SK-N-MC (cell line): ENCODE measurements at regions not wholly inside any gene's neighbourhood (a gene's known extent, or its start where the extent isn't known, plus 50 kb on each side); places are given as distances from the start of the nearest gene placed in this dataset.

Source experiments
- EZH2 ChIP-seq: fragments of 200-600 bp; sonication (generic); IDR thresholded peaks from one replicate; pipeline ENCODE4 v1.6.1; 2017; ENCODE audit warnings: antibody characterized with exemption
- FOXP2 ChIP-seq: optimal IDR thresholded peaks from 2 replicates; pipeline ENCODE3; 2011; ENCODE audit warnings: mild to moderate bottlenecking, moderate library complexity; ENCODE audit not compliant: insufficient read depth; ENCODE audit errors: extremely low read length, control extremely low read depth
- POLR2AphosphoS5 ChIP-seq: IDR thresholded peaks from 2 replicates; pipeline ENCODE4 v1.6.1; 2012; ENCODE audit warnings: mild to moderate bottlenecking, low read depth, low read length, borderline replicate concordance

GRCh38 chr9:104350541-104350940 lies 153.5 kb upstream of the OR13F1 start:
- TF ChIP-seq EZH2 (no peak), POLR2AphosphoS5 (no peak), FOXP2 (no peak)
